Neural cell (in vitro differentiated cells): ENCODE measurements at regions not wholly inside any gene's neighbourhood (a gene's known extent, or its start where the extent isn't known, plus 50 kb on each side); places are given as distances from the start of the nearest gene placed in this dataset.

ENCODE experiments used
- H2AFZ ChIP-seq: fragments of 200-600, 300-800 bp; sonication (generic), shearing (Covaris generic); 2 replicates; pipeline ENCODE4 v1.6.0; 2014; ENCODE audit warnings: low read depth, mild to moderate bottlenecking, antibody characterized with exemption, low read length, moderate library complexity
- H3F3A ChIP-seq: fragments of 200-600 bp; shearing (Covaris generic); 2 replicates; pipeline ENCODE4 v1.6.1; 2016; ENCODE audit warnings: mild to moderate bottlenecking, moderate library complexity, mixed read lengths, antibody characterized with exemption, low read length; ENCODE audit not compliant: insufficient read depth, poor library complexity, severe bottlenecking
- H3K27ac ChIP-seq: fragments of 200-600, 300-800 bp; sonication (generic), shearing (Covaris generic); 2 replicates; pipeline ENCODE4 v1.5.1; 2014; ENCODE audit warnings: mild to moderate bottlenecking, low read length, moderate library complexity
- H3K27me3 ChIP-seq: fragments of 300-800, 200-600 bp; sonication (generic), shearing (Covaris generic); 2 replicates; pipeline ENCODE4 v1.6.0; 2014; ENCODE audit warnings: mild to moderate bottlenecking, low read depth, low read length, moderate library complexity; ENCODE audit not compliant: insufficient read depth
- H3K36me3 ChIP-seq: fragments of 300-800, 200-600 bp; sonication (generic), shearing (Covaris generic); 2 replicates; pipeline ENCODE4 v1.5.1; 2014; ENCODE audit warnings: mild to moderate bottlenecking, antibody characterized with exemption, low read length, moderate library complexity; ENCODE audit not compliant: insufficient read depth
- H3K4me2 ChIP-seq: fragments of 300-800, 200-600 bp; sonication (generic), shearing (Covaris generic); 2 replicates; pipeline ENCODE4 v1.6.0; 2014; ENCODE audit warnings: mild to moderate bottlenecking, low read length
- H3K4me3 ChIP-seq: fragments of 300-800, 200-600 bp; sonication (generic), shearing (Covaris generic); 2 replicates; pipeline ENCODE4 v1.5.1; 2014; ENCODE audit warnings: mild to moderate bottlenecking, low read length, moderate library complexity
- H3K79me2 ChIP-seq: fragments of 200-600 bp; shearing (Covaris generic); replicated peaks from 2 replicates; pipeline ENCODE4 v1.6.0; 2014; ENCODE audit warnings: mild to moderate bottlenecking, low read length, moderate library complexity; ENCODE audit not compliant: insufficient read depth
- H3K9ac ChIP-seq: fragments of 300-800, 200-600 bp; sonication (generic), shearing (Covaris generic); 2 replicates; pipeline ENCODE4 v1.6.1; 2016; ENCODE audit warnings: mild to moderate bottlenecking, low read length, mixed read lengths
- H3K9me2 ChIP-seq: fragments of 200-600 bp; shearing (Covaris generic); 2 replicates; pipeline ENCODE4 v1.6.1; 2016; ENCODE audit warnings: mild to moderate bottlenecking, low read length, mixed read lengths; ENCODE audit not compliant: insufficient read depth
- H3K9me3 ChIP-seq: fragments of 200-600, 300-800 bp; sonication (generic), shearing (Covaris generic); 2 replicates; pipeline ENCODE4 v1.6.1; 2016; ENCODE audit warnings: mild to moderate bottlenecking, mixed run types, low read length, moderate library complexity, mixed read lengths
- H4K20me1 ChIP-seq: fragments of 200-600 bp; shearing (Covaris generic); 2 replicates; pipeline ENCODE4 v1.6.1; 2016; ENCODE audit warnings: mild to moderate bottlenecking, mixed run types; ENCODE audit not compliant: insufficient read depth
- EP300 ChIP-seq: fragments of 450-650 bp; conservative IDR thresholded peaks from 2 replicates; pipeline ENCODE4 v1.6.1; 2014; ENCODE audit warnings: antibody characterized with exemption, mild to moderate bottlenecking, moderate library complexity; ENCODE audit not compliant: poor library complexity, severe bottlenecking
- EZH2 ChIP-seq: fragments of 200-600, 300-800 bp; shearing (Covaris generic), sonication (generic); IDR thresholded peaks from 2 replicates; pipeline ENCODE4 v1.6.1; 2014; ENCODE audit warnings: antibody characterized with exemption, low read length, borderline replicate concordance, mild to moderate bottlenecking; ENCODE audit not compliant: insufficient read depth, poor library complexity, severe bottlenecking
- MXI1 ChIP-seq: fragments of 450-650 bp; conservative IDR thresholded peaks from 2 replicates; pipeline ENCODE4 v1.6.1; 2014; ENCODE audit warnings: antibody characterized with exemption, mild to moderate bottlenecking; ENCODE audit not compliant: poor library complexity, severe bottlenecking
- POLR2AphosphoS5 ChIP-seq: IDR thresholded peaks from 2 replicates; pipeline ENCODE4 v1.6.1; 2012
- RAD21 ChIP-seq: fragments of 450-650 bp; conservative IDR thresholded peaks from 2 replicates; pipeline ENCODE4 v1.6.1; 2014; ENCODE audit warnings: antibody characterized with exemption, mild to moderate bottlenecking, moderate library complexity
- SMC3 ChIP-seq: fragments of 450-650 bp; conservative IDR thresholded peaks from 2 replicates; pipeline ENCODE4 v1.6.1; 2014; ENCODE audit warnings: antibody characterized with exemption, mild to moderate bottlenecking, moderate library complexity; ENCODE audit not compliant: poor library complexity
- TAF1 ChIP-seq: IDR thresholded peaks from 2 replicates; pipeline ENCODE4 v1.6.1; 2012; ENCODE audit warnings: low read depth
- TF ChIP-seq, protein P1 (sequence below): fragments of 450-650 bp; IDR thresholded peaks from 2 replicates; pipeline ENCODE4 v1.5.1; 2014; ENCODE audit warnings: antibody characterized with exemption, mild to moderate bottlenecking, moderate library complexity; ENCODE audit not compliant: poor library complexity, severe bottlenecking
- TF ChIP-seq, protein P2 (sequence below): IDR thresholded peaks from 2 replicates; pipeline ENCODE4 v1.6.1; 2012; ENCODE audit warnings: borderline replicate concordance

DNA sequence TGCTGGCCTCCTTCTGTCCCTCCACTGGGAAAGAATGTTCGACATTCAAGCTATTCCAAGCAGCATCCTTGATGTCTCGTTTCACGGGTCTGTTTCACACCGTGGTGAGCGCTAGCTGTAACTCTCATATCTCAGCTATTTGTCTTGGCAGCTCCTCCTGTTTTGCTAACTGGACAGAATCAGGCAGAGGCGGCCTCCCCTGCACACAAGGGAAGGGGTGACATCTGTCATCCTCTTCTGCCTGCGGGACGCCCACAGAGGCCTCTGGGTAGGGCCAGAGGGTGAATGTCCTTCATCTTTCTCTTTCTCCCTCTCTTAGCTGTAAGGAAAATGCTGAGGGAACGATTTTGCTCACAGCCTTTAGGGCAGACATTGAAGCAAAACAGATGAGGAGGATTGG is 232.8 kb upstream of the GMDS start:
- Histone ChIP-seq H3K4me2 (no peak overlapping the region), H3F3A (no peaks in the 10 kb centered on the region), H3K79me2 (no peaks in the 10 kb centered on the region), H3K9ac (no peak overlapping the region), H2AFZ (no peak overlapping the region), H3K27me3 (no peaks in the 10 kb centered on the region), H4K20me1 (no peaks in the 10 kb centered on the region), H3K36me3 (no peaks in the 10 kb centered on the region), H3K4me3 (no peak overlapping the region), H3K27ac (no peak overlapping the region), H3K9me3 (no peaks in the 10 kb centered on the region), H3K9me2 (no peaks in the 10 kb centered on the region)
- TF ChIP-seq, protein P1, sequence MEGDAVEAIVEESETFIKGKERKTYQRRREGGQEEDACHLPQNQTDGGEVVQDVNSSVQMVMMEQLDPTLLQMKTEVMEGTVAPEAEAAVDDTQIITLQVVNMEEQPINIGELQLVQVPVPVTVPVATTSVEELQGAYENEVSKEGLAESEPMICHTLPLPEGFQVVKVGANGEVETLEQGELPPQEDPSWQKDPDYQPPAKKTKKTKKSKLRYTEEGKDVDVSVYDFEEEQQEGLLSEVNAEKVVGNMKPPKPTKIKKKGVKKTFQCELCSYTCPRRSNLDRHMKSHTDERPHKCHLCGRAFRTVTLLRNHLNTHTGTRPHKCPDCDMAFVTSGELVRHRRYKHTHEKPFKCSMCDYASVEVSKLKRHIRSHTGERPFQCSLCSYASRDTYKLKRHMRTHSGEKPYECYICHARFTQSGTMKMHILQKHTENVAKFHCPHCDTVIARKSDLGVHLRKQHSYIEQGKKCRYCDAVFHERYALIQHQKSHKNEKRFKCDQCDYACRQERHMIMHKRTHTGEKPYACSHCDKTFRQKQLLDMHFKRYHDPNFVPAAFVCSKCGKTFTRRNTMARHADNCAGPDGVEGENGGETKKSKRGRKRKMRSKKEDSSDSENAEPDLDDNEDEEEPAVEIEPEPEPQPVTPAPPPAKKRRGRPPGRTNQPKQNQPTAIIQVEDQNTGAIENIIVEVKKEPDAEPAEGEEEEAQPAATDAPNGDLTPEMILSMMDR, result no peak
- no peak for TF ChIP-seq SMC3
- TF ChIP-seq TAF1, result no peak
- TF ChIP-seq POLR2AphosphoS5, result no peak
- TF ChIP-seq, protein P2, sequence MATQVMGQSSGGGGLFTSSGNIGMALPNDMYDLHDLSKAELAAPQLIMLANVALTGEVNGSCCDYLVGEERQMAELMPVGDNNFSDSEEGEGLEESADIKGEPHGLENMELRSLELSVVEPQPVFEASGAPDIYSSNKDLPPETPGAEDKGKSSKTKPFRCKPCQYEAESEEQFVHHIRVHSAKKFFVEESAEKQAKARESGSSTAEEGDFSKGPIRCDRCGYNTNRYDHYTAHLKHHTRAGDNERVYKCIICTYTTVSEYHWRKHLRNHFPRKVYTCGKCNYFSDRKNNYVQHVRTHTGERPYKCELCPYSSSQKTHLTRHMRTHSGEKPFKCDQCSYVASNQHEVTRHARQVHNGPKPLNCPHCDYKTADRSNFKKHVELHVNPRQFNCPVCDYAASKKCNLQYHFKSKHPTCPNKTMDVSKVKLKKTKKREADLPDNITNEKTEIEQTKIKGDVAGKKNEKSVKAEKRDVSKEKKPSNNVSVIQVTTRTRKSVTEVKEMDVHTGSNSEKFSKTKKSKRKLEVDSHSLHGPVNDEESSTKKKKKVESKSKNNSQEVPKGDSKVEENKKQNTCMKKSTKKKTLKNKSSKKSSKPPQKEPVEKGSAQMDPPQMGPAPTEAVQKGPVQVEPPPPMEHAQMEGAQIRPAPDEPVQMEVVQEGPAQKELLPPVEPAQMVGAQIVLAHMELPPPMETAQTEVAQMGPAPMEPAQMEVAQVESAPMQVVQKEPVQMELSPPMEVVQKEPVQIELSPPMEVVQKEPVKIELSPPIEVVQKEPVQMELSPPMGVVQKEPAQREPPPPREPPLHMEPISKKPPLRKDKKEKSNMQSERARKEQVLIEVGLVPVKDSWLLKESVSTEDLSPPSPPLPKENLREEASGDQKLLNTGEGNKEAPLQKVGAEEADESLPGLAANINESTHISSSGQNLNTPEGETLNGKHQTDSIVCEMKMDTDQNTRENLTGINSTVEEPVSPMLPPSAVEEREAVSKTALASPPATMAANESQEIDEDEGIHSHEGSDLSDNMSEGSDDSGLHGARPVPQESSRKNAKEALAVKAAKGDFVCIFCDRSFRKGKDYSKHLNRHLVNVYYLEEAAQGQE, result no peak

DNA sequence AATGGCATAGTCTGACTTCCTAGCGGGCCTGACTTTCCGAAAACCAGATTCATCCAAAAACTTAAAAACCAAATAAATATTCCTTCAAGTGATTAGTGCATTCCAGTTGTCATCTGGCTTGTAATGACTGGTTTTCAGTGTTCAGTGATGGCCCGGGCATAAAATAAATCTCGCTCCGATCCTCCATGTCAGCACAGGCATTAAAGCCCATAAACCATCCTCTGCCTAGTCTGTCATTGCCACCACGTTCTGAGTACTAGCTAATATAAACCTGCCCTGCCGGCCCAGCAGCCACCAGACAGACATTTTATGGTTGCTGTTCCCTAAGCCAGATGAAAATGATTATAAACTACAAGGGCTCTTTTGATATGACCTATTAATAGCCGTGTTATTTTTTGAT is 232.3 kb upstream of the GMDS start:
- H3K4me3 ChIP-seq, result no peak overlapping the region
- H3F3A ChIP-seq, result no peaks in the 10 kb centered on the region
- H2AFZ ChIP-seq, result no peak overlapping the region
- no peaks in the 10 kb centered on the region for H3K79me2 ChIP-seq
- H4K20me1 ChIP-seq, result no peaks in the 10 kb centered on the region
- H3K9me2 ChIP-seq, result no peaks in the 10 kb centered on the region
- H3K36me3 ChIP-seq, result no peaks in the 10 kb centered on the region
- H3K27me3 ChIP-seq, result no peaks in the 10 kb centered on the region
- H3K4me2 ChIP-seq, result no peak overlapping the region
- H3K9ac ChIP-seq, result no peak overlapping the region
- H3K9me3 ChIP-seq, result no peaks in the 10 kb centered on the region
- TF ChIP-seq TAF1 (no peak), SMC3 (no peak), POLR2AphosphoS5 (no peak), EP300 (no peak), EZH2 (no peak), RAD21 (no peak), MXI1 (no peak)
- TF ChIP-seq, protein P1, result no peak
- TF ChIP-seq, protein P2, result no peak
- no peak overlapping the region for H3K27ac ChIP-seq
